ENCODE measurements at regions not wholly inside any gene's neighbourhood (a gene's known extent, or its start where the extent isn't known, plus 50 kb on each side); places are given as distances from the start of the nearest gene placed in this dataset.

DNA sequence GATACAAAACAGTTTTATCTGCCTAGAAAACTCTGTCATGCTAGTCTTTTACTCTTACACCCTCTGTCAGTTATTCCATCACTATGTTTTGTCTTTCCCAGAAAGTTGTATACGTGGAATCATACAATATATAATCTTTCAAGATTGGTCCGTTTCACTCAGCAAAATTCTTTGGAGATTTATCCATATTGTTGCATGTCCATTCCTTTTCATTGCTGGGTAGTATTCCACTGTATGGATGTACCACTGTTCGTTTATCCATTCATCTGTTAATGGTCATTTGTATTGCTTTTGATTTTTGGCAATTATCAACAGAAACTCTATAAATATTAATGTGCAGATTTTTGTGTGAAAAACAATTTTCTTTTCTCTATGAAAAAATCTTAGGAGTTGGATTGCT is 63.1 kb downstream of the GLUD2 start:
- TF ChIP-seq POLR2A (conservative IDR thresholded peaks at IDR 0.05) (no peak), SP2 (IDR thresholded peaks at IDR 0.05; ENCODE audit: extremely low read depth, low read depth, low read length, poor library complexity, severe bottlenecking) (no peak), RFX1 (IDR thresholded peaks at IDR 0.05) (no peak), EP300 (IDR thresholded peaks at IDR 0.05; ENCODE audit: low read length) (no peak), POLR2AphosphoS5 (IDR thresholded peaks at IDR 0.05; ENCODE audit: control insufficient read depth, insufficient read depth, low read depth, low read length) (no peak), HDAC1 (IDR thresholded peaks at IDR 0.05) (no peak), SRF (CRISPR knock-in tag; IDR thresholded peaks at IDR 0.05) (no peak), ZNF24 (IDR thresholded peaks at IDR 0.05) (no peak), RFX5 (IDR thresholded peaks at IDR 0.05; ENCODE audit: low read depth, low read length) (no peak)
- TF ChIP-seq, protein P1, sequence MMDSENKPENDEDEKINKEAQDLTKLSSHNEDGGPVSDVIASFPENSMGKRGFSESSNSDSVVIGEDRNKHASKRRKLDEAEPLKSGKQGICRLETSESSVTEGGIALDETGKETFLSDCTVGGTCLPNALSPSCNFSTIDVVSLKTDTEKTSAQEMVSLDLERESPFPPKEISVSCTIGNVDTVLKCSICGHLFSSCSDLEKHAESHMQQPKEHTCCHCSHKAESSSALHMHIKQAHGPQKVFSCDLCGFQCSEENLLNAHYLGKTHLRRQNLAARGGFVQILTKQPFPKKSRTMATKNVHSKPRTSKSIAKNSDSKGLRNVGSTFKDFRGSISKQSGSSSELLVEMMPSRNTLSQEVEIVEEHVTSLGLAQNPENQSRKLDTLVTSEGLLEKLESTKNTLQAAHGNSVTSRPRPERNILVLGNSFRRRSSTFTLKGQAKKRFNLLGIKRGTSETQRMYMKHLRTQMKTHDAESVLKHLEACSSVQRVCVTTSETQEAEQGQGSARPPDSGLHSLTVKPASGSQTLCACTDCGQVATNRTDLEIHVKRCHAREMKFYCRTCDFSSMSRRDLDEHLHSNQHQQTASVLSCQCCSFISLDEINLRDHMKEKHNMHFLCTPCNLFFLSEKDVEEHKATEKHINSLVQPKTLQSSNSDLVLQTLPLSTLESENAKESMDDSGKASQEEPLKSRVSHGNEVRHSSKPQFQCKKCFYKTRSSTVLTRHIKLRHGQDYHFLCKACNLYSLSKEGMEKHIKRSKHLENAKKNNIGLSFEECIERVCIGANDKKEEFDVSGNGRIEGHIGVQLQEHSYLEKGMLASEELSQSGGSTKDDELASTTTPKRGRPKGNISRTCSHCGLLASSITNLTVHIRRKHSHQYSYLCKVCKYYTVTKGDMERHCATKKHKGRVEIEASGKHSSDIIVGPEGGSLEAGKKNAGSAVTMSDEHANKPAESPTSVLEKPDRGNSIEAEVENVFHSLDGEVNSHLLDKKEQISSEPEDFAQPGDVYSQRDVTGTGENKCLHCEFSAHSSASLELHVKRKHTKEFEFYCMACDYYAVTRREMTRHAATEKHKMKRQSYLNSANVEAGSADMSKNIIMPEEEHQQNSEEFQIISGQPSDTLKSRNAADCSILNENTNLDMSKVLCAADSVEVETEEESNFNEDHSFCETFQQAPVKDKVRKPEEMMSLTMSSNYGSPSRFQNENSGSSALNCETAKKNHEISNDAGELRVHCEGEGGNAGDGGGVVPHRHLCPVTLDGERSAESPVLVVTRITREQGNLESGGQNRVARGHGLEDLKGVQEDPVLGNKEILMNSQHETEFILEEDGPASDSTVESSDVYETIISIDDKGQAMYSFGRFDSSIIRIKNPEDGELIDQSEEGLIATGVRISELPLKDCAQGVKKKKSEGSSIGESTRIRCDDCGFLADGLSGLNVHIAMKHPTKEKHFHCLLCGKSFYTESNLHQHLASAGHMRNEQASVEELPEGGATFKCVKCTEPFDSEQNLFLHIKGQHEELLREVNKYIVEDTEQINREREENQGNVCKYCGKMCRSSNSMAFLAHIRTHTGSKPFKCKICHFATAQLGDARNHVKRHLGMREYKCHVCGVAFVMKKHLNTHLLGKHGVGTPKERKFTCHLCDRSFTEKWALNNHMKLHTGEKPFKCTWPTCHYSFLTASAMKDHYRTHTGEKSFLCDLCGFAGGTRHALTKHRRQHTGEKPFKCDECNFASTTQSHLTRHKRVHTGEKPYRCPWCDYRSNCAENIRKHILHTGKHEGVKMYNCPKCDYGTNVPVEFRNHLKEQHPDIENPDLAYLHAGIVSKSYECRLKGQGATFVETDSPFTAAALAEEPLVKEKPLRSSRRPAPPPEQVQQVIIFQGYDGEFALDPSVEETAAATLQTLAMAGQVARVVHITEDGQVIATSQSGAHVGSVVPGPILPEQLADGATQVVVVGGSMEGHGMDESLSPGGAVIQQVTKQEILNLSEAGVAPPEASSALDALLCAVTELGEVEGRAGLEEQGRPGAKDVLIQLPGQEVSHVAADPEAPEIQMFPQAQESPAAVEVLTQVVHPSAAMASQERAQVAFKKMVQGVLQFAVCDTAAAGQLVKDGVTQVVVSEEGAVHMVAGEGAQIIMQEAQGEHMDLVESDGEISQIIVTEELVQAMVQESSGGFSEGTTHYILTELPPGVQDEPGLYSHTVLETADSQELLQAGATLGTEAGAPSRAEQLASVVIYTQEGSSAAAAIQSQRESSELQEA (IDR thresholded peaks at IDR 0.05; ENCODE audit: low read depth), result no peak
- TF ChIP-seq, protein P2, sequence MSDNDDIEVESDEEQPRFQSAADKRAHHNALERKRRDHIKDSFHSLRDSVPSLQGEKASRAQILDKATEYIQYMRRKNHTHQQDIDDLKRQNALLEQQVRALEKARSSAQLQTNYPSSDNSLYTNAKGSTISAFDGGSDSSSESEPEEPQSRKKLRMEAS (CRISPR knock-in tag; IDR thresholded peaks at IDR 0.05), result no peak
- TF ChIP-seq, protein P3, sequence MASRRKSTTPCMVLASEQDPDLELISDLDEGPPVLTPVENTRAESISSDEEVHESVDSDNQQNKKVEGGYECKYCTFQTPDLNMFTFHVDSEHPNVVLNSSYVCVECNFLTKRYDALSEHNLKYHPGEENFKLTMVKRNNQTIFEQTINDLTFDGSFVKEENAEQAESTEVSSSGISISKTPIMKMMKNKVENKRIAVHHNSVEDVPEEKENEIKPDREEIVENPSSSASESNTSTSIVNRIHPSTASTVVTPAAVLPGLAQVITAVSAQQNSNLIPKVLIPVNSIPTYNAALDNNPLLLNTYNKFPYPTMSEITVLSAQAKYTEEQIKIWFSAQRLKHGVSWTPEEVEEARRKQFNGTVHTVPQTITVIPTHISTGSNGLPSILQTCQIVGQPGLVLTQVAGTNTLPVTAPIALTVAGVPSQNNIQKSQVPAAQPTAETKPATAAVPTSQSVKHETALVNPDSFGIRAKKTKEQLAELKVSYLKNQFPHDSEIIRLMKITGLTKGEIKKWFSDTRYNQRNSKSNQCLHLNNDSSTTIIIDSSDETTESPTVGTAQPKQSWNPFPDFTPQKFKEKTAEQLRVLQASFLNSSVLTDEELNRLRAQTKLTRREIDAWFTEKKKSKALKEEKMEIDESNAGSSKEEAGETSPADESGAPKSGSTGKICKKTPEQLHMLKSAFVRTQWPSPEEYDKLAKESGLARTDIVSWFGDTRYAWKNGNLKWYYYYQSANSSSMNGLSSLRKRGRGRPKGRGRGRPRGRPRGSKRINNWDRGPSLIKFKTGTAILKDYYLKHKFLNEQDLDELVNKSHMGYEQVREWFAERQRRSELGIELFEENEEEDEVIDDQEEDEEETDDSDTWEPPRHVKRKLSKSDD (conservative IDR thresholded peaks at IDR 0.05; ENCODE audit: low read length), result no peak
- TF ChIP-seq, protein P4, sequence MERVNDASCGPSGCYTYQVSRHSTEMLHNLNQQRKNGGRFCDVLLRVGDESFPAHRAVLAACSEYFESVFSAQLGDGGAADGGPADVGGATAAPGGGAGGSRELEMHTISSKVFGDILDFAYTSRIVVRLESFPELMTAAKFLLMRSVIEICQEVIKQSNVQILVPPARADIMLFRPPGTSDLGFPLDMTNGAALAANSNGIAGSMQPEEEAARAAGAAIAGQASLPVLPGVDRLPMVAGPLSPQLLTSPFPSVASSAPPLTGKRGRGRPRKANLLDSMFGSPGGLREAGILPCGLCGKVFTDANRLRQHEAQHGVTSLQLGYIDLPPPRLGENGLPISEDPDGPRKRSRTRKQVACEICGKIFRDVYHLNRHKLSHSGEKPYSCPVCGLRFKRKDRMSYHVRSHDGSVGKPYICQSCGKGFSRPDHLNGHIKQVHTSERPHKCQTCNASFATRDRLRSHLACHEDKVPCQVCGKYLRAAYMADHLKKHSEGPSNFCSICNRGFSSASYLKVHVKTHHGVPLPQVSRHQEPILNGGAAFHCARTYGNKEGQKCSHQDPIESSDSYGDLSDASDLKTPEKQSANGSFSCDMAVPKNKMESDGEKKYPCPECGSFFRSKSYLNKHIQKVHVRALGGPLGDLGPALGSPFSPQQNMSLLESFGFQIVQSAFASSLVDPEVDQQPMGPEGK (CRISPR knock-in tag; IDR thresholded peaks at IDR 0.05; ENCODE audit: borderline replicate concordance), result no peak
- TF ChIP-seq, protein P5, sequence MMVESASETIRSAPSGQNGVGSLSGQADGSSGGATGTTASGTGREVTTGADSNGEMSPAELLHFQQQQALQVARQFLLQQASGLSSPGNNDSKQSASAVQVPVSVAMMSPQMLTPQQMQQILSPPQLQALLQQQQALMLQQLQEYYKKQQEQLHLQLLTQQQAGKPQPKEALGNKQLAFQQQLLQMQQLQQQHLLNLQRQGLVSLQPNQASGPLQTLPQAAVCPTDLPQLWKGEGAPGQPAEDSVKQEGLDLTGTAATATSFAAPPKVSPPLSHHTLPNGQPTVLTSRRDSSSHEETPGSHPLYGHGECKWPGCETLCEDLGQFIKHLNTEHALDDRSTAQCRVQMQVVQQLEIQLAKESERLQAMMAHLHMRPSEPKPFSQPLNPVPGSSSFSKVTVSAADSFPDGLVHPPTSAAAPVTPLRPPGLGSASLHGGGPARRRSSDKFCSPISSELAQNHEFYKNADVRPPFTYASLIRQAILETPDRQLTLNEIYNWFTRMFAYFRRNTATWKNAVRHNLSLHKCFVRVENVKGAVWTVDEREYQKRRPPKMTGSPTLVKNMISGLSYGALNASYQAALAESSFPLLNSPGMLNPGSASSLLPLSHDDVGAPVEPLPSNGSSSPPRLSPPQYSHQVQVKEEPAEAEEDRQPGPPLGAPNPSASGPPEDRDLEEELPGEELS (CRISPR knock-in tag; IDR thresholded peaks at IDR 0.05; ENCODE audit: borderline replicate concordance), result no peak

Measured in K562 (cell line).